ENCODE measurements at regions not wholly inside any gene's neighbourhood (a gene's known extent, or its start where the extent isn't known, plus 50 kb on each side); places are given as distances from the start of the nearest gene placed in this dataset.

- H3K36me3 Mint-ChIP-seq, result no peaks in the 10 kb centered on the region
- ChIA-PET POLR2A (ENCODE audit: partially characterized antibody) (no interaction called here), CTCF (ENCODE audit: partially characterized antibody) (interaction anchor here (1.2 kb wide), 1 partner anchor 10 kb away, joined by 5 read pairs; no protein-coding TSS in a partner anchor)
Measured at GRCh38 chr14:49487238-49487637, 98.9 kb downstream of the RPS29 start.

GRCh38 chr14:49485290-49485689, 100.9 kb downstream of the RPS29 start:
- peaks cover 0 to 4% (median 0%) of the 10 kb centered on the region in 4 donors for H3K4me1 Mint-ChIP-seq
- Histone ChIP-seq H3K4me1 (ENCODE audit: insufficient read depth, low read length) (no peaks in the 10 kb centered on the region), H3K9me3 (ENCODE audit: control insufficient read depth in 1 of 2, low read length in 2 of 2) (no peaks in the 10 kb centered on the region), H3K36me3 (ENCODE audit: insufficient read depth, low read length) (no peaks in the 10 kb centered on the region), H3K27me3 (ENCODE audit: insufficient read depth, low read length) (no peaks in the 10 kb centered on the region), H3K27ac (ENCODE audit: low read depth, low read length) (no peak overlapping the region), H3K4me3 (ENCODE audit: low read length in 2 of 2) (no peak overlapping the region)
- H3K27ac Mint-ChIP-seq, result no peak overlapping the region
- no peak overlapping the region for H3K4me3 Mint-ChIP-seq
- H3K36me3 Mint-ChIP-seq, result no peaks in the 10 kb centered on the region
- POLR2A ChIA-PET (ENCODE audit: partially characterized antibody), result no interaction called here
- H3K9me3 Mint-ChIP-seq, result peaks cover 0 to 6% (median 4%) of the 10 kb centered on the region in 8 donors
- no peak for DNase-seq
- intact Hi-C loops (cut with micrococcal nuclease), result no loop called here
- CTCF ChIA-PET (ENCODE audit: partially characterized antibody), result interaction anchor here (1.1 to 2.0 kb wide), 3 partner anchors 10 to 65 kb away, joined by 3 to 12 read pairs (median 3); no protein-coding TSS in a partner anchor
- peaks cover 12% of the 10 kb centered on the region in 2 donors for H3K27me3 Mint-ChIP-seq

More at GRCh38 chr14:49487238-49487637, 98.9 kb downstream of the RPS29 start:
- no peak for DNase-seq
- H3K9me3 Mint-ChIP-seq, result peaks cover 0 to 2% (median 0%) of the 10 kb centered on the region in 8 donors
- Histone ChIP-seq H3K36me3 (ENCODE audit: insufficient read depth, low read length) (no peaks in the 10 kb centered on the region), H3K9me3 (ENCODE audit: control insufficient read depth in 1 of 2, low read length in 2 of 2) (no peaks in the 10 kb centered on the region), H3K4me1 (ENCODE audit: insufficient read depth, low read length) (no peaks in the 10 kb centered on the region), H3K27me3 (ENCODE audit: insufficient read depth, low read length) (no peaks in the 10 kb centered on the region), H3K27ac (ENCODE audit: low read depth, low read length) (no peak overlapping the region), H3K4me3 (ENCODE audit: low read length in 2 of 2) (no peak overlapping the region)
- H3K27ac Mint-ChIP-seq, result no peak overlapping the region
- H3K27me3 Mint-ChIP-seq, result peaks cover 12 to 14% of the 10 kb centered on the region in 2 donors
- intact Hi-C loops (cut with micrococcal nuclease), result no loop called here
- no peak overlapping the region for H3K4me3 Mint-ChIP-seq
- peaks cover 0 to 4% (median 0%) of the 10 kb centered on the region in 4 donors for H3K4me1 Mint-ChIP-seq

- no peak overlapping the region for H3K27ac Mint-ChIP-seq
- POLR2A ChIA-PET (ENCODE audit: partially characterized antibody), result no interaction called here
Measured at GRCh38 chr14:49484180-49484579, 102.0 kb downstream of the RPS29 start.

DNA sequence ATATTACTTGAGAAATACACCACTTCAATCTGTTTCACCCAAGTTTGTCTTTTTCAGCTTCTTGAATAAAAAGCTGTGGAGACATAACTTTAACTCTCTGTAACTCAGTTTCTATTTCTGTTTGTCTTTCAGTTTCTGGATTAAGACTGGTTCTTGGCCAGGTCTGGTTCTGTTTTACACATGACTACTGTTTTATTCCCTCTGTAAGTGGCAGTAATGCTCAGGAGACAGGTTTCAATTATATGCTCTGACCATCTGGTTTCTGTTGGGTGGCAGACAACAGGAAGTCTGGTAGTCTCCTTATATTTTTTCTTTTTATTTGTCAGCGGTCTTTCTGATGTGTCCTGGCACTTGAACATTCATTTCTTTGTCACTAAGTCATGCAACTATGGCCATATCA, 102.9 kb downstream of the RPS29 start:
- no peak overlapping the region for H3K4me3 Mint-ChIP-seq
- Histone ChIP-seq H3K4me3 (ENCODE audit: low read length in 2 of 2) (no peak overlapping the region), H3K27me3 (ENCODE audit: insufficient read depth, low read length) (no peaks in the 10 kb centered on the region), H3K9me3 (ENCODE audit: control insufficient read depth in 1 of 2, low read length in 2 of 2) (no peaks in the 10 kb centered on the region), H3K36me3 (ENCODE audit: insufficient read depth, low read length) (no peaks in the 10 kb centered on the region), H3K27ac (ENCODE audit: low read depth, low read length) (no peak overlapping the region), H3K4me1 (ENCODE audit: insufficient read depth, low read length) (no peaks in the 10 kb centered on the region)
- H3K9me3 Mint-ChIP-seq, result peaks cover 0 to 8% (median 4%) of the 10 kb centered on the region in 8 donors
- intact Hi-C loops (cut with micrococcal nuclease), result no loop called here
- POLR2A ChIA-PET (ENCODE audit: partially characterized antibody), result no interaction called here
- H3K36me3 Mint-ChIP-seq, result no peaks in the 10 kb centered on the region
- peaks cover 10 to 12% of the 10 kb centered on the region in 2 donors for H3K27me3 Mint-ChIP-seq
- CTCF ChIA-PET (ENCODE audit: partially characterized antibody), result interaction anchor here (4.0 kb wide), 1 partner anchor 14 kb away, joined by 16 read pairs; no protein-coding TSS in a partner anchor
- no peak overlapping the region for H3K27ac Mint-ChIP-seq
- no peak for DNase-seq
- H3K4me1 Mint-ChIP-seq, result peaks cover 0 to 4% (median 0%) of the 10 kb centered on the region in 4 donors

More at GRCh38 chr14:49484180-49484579, 102.0 kb downstream of the RPS29 start:
- CTCF ChIA-PET (ENCODE audit: partially characterized antibody), result interaction anchor here (2.0 kb wide), 1 partner anchor 11 kb away, joined by 12 read pairs; no protein-coding TSS in a partner anchor
- H3K4me1 Mint-ChIP-seq, result peaks cover 0 to 4% (median 0%) of the 10 kb centered on the region in 4 donors
- no peak overlapping the region for H3K27ac ChIP-seq (ENCODE audit: low read depth, low read length)
- no peaks in the 10 kb centered on the region for H3K36me3 ChIP-seq (ENCODE audit: insufficient read depth, low read length)
- DNase-seq, result no peak
- H3K27me3 Mint-ChIP-seq, result peaks cover 11 to 12% of the 10 kb centered on the region in 2 donors
- peaks cover 0 to 6% (median 4%) of the 10 kb centered on the region in 8 donors for H3K9me3 Mint-ChIP-seq
- no peaks in the 10 kb centered on the region for H3K4me1 ChIP-seq (ENCODE audit: insufficient read depth, low read length)
- H3K4me3 Mint-ChIP-seq, result no peak overlapping the region
- intact Hi-C loops (cut with micrococcal nuclease), result no loop called here
- no peak overlapping the region for H3K4me3 ChIP-seq (ENCODE audit: low read length in 2 of 2)
- no peaks in the 10 kb centered on the region for H3K9me3 ChIP-seq (ENCODE audit: control insufficient read depth in 1 of 2, low read length in 2 of 2)
- H3K36me3 Mint-ChIP-seq, result no peaks in the 10 kb centered on the region
- no peaks in the 10 kb centered on the region for H3K27me3 ChIP-seq (ENCODE audit: insufficient read depth, low read length)

- intact Hi-C loops (cut with micrococcal nuclease), result no loop called here
- Mint-ChIP-seq H3K27ac (no peak overlapping the region), H3K9me3 (peaks cover 0 to 8% (median 4%) of the 10 kb centered on the region in 8 donors), H3K4me1 (peaks cover 0 to 4% (median 0%) of the 10 kb centered on the region in 4 donors), H3K4me3 (no peak overlapping the region), H3K36me3 (no peaks in the 10 kb centered on the region), H3K27me3 (peaks cover 4 to 8% of the 10 kb centered on the region in 2 donors)
- Histone ChIP-seq H3K27ac (ENCODE audit: low read depth, low read length) (no peak overlapping the region), H3K27me3 (ENCODE audit: insufficient read depth, low read length) (no peaks in the 10 kb centered on the region), H3K4me3 (ENCODE audit: low read length in 2 of 2) (no peak overlapping the region), H3K9me3 (ENCODE audit: control insufficient read depth in 1 of 2, low read length in 2 of 2) (no peaks in the 10 kb centered on the region), H3K4me1 (ENCODE audit: insufficient read depth, low read length) (no peaks in the 10 kb centered on the region), H3K36me3 (ENCODE audit: insufficient read depth, low read length) (no peaks in the 10 kb centered on the region)
- no peak for DNase-seq
- CTCF ChIA-PET (ENCODE audit: partially characterized antibody), result interaction anchor here (1.4 to 4.0 kb wide), 3 partner anchors 10 to 20 kb away, joined by 3 to 16 read pairs (median 16); no protein-coding TSS in a partner anchor
- POLR2A ChIA-PET (ENCODE audit: partially characterized antibody), result no interaction called here
Measured at GRCh38 chr14:49480979-49481498, 105.1 kb downstream of the RPS29 start.

- Histone ChIP-seq H3K27ac (ENCODE audit: low read depth, low read length) (no peak overlapping the region), H3K9me3 (ENCODE audit: control insufficient read depth in 1 of 2, low read length in 2 of 2) (no peaks in the 10 kb centered on the region), H3K27me3 (ENCODE audit: insufficient read depth, low read length) (no peaks in the 10 kb centered on the region), H3K36me3 (ENCODE audit: insufficient read depth, low read length) (no peaks in the 10 kb centered on the region), H3K4me3 (ENCODE audit: low read length in 2 of 2) (no peak overlapping the region), H3K4me1 (ENCODE audit: insufficient read depth, low read length) (no peaks in the 10 kb centered on the region)
- peaks cover 0 to 4% (median 0%) of the 10 kb centered on the region in 4 donors for H3K4me1 Mint-ChIP-seq
- no peaks in the 10 kb centered on the region for H3K36me3 Mint-ChIP-seq
- no peak overlapping the region for H3K4me3 Mint-ChIP-seq
- intact Hi-C loops (cut with micrococcal nuclease), result no loop called here
- no peak for DNase-seq
- no peak overlapping the region for H3K27ac Mint-ChIP-seq
- H3K27me3 Mint-ChIP-seq, result peaks cover under 1 to 8% of the 10 kb centered on the region in 2 donors
- CTCF ChIA-PET (ENCODE audit: partially characterized antibody), result interaction anchor here (1.3 to 4.0 kb wide), 3 partner anchors 16 to 19 kb away, joined by 4 to 16 read pairs (median 16); no protein-coding TSS in a partner anchor
- POLR2A ChIA-PET (ENCODE audit: partially characterized antibody), result no interaction called here
- H3K9me3 Mint-ChIP-seq, result peaks cover 0 to 8% (median 4%) of the 10 kb centered on the region in 8 donors
Measured at GRCh38 chr14:49480053-49480760, 106.0 kb downstream of the RPS29 start.

GRCh38 chr14:49479432-49479831, 106.7 kb downstream of the RPS29 start:
- intact Hi-C loops (cut with micrococcal nuclease), result no loop called here
- H3K4me1 ChIP-seq (ENCODE audit: insufficient read depth, low read length), result no peaks in the 10 kb centered on the region
- no peak for DNase-seq
- Mint-ChIP-seq H3K27me3 (peaks cover 0 to 6% of the 10 kb centered on the region in 2 donors), H3K36me3 (no peaks in the 10 kb centered on the region), H3K9me3 (peaks cover 0 to 8% (median 4%) of the 10 kb centered on the region in 8 donors), H3K4me1 (peaks cover 0 to 4% (median 0%) of the 10 kb centered on the region in 4 donors), H3K27ac (no peak overlapping the region), H3K4me3 (no peak overlapping the region)
- H3K27me3 ChIP-seq (ENCODE audit: insufficient read depth, low read length), result no peaks in the 10 kb centered on the region
- CTCF ChIA-PET (ENCODE audit: partially characterized antibody), result interaction anchor here (1.3 to 3.9 kb wide), 2 partner anchors 15 to 18 kb away, joined by 4 to 16 read pairs; no protein-coding TSS in a partner anchor
- no peak overlapping the region for H3K4me3 ChIP-seq (ENCODE audit: low read length in 2 of 2)
- POLR2A ChIA-PET (ENCODE audit: partially characterized antibody), result no interaction called here
- no peaks in the 10 kb centered on the region for H3K9me3 ChIP-seq (ENCODE audit: control insufficient read depth in 1 of 2, low read length in 2 of 2)
- H3K36me3 ChIP-seq (ENCODE audit: insufficient read depth, low read length), result no peaks in the 10 kb centered on the region
- no peak overlapping the region for H3K27ac ChIP-seq (ENCODE audit: low read depth, low read length)

Measured in CD4-positive, alpha-beta memory T cell (primary cell).